SK-N-SH (cell line): ENCODE measurements at regions not wholly inside any gene's neighbourhood (a gene's known extent, or its start where the extent isn't known, plus 50 kb on each side); places are given as distances from the start of the nearest gene placed in this dataset.

Source experiments
- CTCF ChIA-PET: fragments of 300-600, 350-600 bp; formaldehyde crosslinking; extraction: SDS; loops from one replicate; lab custom pipeline; 2021; lab: Yijun Ruan, JAX
- POLR2A ChIA-PET: fragments of 350-600 bp; sonication (Branson Sonifier 250); formaldehyde crosslinking; extraction: SDS; loops from one replicate; lab custom pipeline; 2020; ENCODE audit warnings: antibody characterized with exemption, inconsistent platforms; lab: Yijun Ruan, JAX
- DNase-seq: peaks from one replicate; pipeline ENCODE4 v3.0.0; 2012
- H2AFZ ChIP-seq: fragments of 200-600 bp; sonication (generic); 2 replicates; pipeline ENCODE4 v1.8.1; 2016; ENCODE audit warnings: antibody characterized with exemption, mild to moderate bottlenecking, low read depth
- H3F3A ChIP-seq: fragments of 200-600 bp; sonication (generic); replicated peaks from 2 replicates; pipeline ENCODE3; 2016; ENCODE audit warnings: antibody characterized with exemption, mild to moderate bottlenecking; ENCODE audit not compliant: insufficient read depth
- H3K27ac ChIP-seq, 2 experiments: fragments of 200-500 bp in 1 of 2; fragments of 200-600 bp in 1 of 2; sonication (Bioruptor generic) in 1 of 2; sonication (generic), shearing (Covaris generic) in 1 of 2; 2 replicates each; pipeline versions ENCODE4 v1.5.1 to v1.6.1; 2014 to 2016; ENCODE audit warnings: low read depth in 2 of 2, inconsistent platforms in 1 of 2, low read length in 1 of 2, mild to moderate bottlenecking in 1 of 2, mixed read lengths in 1 of 2
- H3K27me3 ChIP-seq: fragments of 200-600 bp; sonication (generic), shearing (Covaris generic); 2 replicates; pipeline ENCODE4 v1.6.1; 2016; ENCODE audit warnings: mixed run types; ENCODE audit not compliant: insufficient read depth
- H3K36me3 ChIP-seq, 2 experiments: fragments of 200-500 bp in 1 of 2; fragments of 200-600 bp in 1 of 2; sonication (Bioruptor generic) in 1 of 2; sonication (generic) in 1 of 2; replicated peaks in 1 of 2; 2 replicates each; pipeline versions ENCODE3 to v1.5.1; 2014 to 2016; ENCODE audit warnings: low read length in 1 of 2, mild to moderate bottlenecking in 1 of 2; ENCODE audit not compliant: insufficient read depth in 2 of 2, control insufficient read depth in 1 of 2
- H3K4me1 ChIP-seq, 2 experiments: fragments of 200-500 bp in 1 of 2; fragments of 200-600 bp in 1 of 2; sonication (Bioruptor generic) in 1 of 2; sonication (generic), shearing (Covaris generic) in 1 of 2; 2 replicates each; pipeline versions ENCODE4 v1.5.1 to v1.6.1; 2014 to 2016; ENCODE audit warnings: low read depth in 1 of 2, low read length in 1 of 2, mixed run types in 1 of 2; ENCODE audit not compliant: insufficient read depth in 2 of 2, control insufficient read depth in 1 of 2
- H3K4me2 ChIP-seq: fragments of 200-600 bp; sonication (generic), shearing (Covaris generic); 2 replicates; pipeline ENCODE4 v1.6.1; 2017; ENCODE audit warnings: mixed run types
- H3K4me3 ChIP-seq, 2 experiments: fragments of 200-500 bp in 1 of 2; fragments of 200-600 bp in 1 of 2; sonication (Bioruptor generic) in 1 of 2; sonication (generic), shearing (Covaris generic) in 1 of 2; 2 replicates each; pipeline versions ENCODE4 v1.5.1 to v1.8.1; 2014 to 2016; ENCODE audit warnings: low read depth in 2 of 2, inconsistent platforms in 1 of 2, low read length in 1 of 2, mild to moderate bottlenecking in 1 of 2, mixed read lengths in 1 of 2, moderate library complexity in 1 of 2
- H3K79me2 ChIP-seq: fragments of 200-600 bp; sonication (generic); 2 replicates; pipeline ENCODE4 v1.8.1; 2017; ENCODE audit warnings: mild to moderate bottlenecking; ENCODE audit not compliant: insufficient read depth
- H3K9ac ChIP-seq: fragments of 200-600 bp; sonication (generic); 2 replicates; pipeline ENCODE4 v1.6.1; 2017; ENCODE audit warnings: mixed run types
- H3K9me2 ChIP-seq: fragments of 200-600 bp; sonication (generic); 2 replicates; pipeline ENCODE4 v1.6.1; 2017; ENCODE audit warnings: mixed run types
- H3K9me3 ChIP-seq: fragments of 200-600 bp; sonication (generic); 2 replicates; pipeline ENCODE4 v1.6.1; 2017; ENCODE audit warnings: mixed run types, mild to moderate bottlenecking, moderate library complexity
- H4K20me1 ChIP-seq: fragments of 200-600 bp; sonication (generic); 2 replicates; pipeline ENCODE4 v1.6.1; 2017; ENCODE audit warnings: mild to moderate bottlenecking, mixed run types; ENCODE audit not compliant: insufficient read depth
- JUND ChIP-seq: IDR thresholded peaks from 2 replicates; pipeline ENCODE4 v1.4.0; 2012
- MAX ChIP-seq: IDR thresholded peaks from 2 replicates; pipeline ENCODE4 v1.4.0; 2012; ENCODE audit warnings: low read depth
- NRF1 ChIP-seq: IDR thresholded peaks from 2 replicates; pipeline ENCODE4 v1.6.1; 2012; ENCODE audit warnings: low read depth, mild to moderate bottlenecking, low read length
- POLR2AphosphoS5 ChIP-seq: IDR thresholded peaks from 2 replicates; pipeline ENCODE4 v1.6.1; 2012; ENCODE audit warnings: low read depth, low read length
- RAD21 ChIP-seq: IDR thresholded peaks from 2 replicates; pipeline ENCODE4 v1.6.1; 2012; ENCODE audit warnings: mild to moderate bottlenecking, low read length
- RCOR1 ChIP-seq: fragments of 150-350 bp; IDR thresholded peaks from 2 replicates; pipeline ENCODE4 v1.6.1; 2017; ENCODE audit warnings: antibody characterized with exemption, low read length
- REST ChIP-seq: IDR thresholded peaks from 2 replicates; pipeline ENCODE4 v1.6.1; 2012; ENCODE audit warnings: mild to moderate bottlenecking, low read depth, low read length, moderate library complexity
- RFX5 ChIP-seq: IDR thresholded peaks from 2 replicates; pipeline ENCODE4 v1.6.1; 2012; ENCODE audit warnings: mild to moderate bottlenecking, improper control_type of control experiment, low read length
- TAF1 ChIP-seq: IDR thresholded peaks from 2 replicates; pipeline ENCODE4 v1.6.1; 2012; ENCODE audit warnings: low read depth, mild to moderate bottlenecking, low read length, moderate library complexity, borderline replicate concordance
- TCF12 ChIP-seq: IDR thresholded peaks from 2 replicates; pipeline ENCODE4 v1.4.0; 2012
- YY1 ChIP-seq: IDR thresholded peaks from 2 replicates; pipeline ENCODE4 v1.4.0; 2012; ENCODE audit warnings: low read depth, mild to moderate bottlenecking
- ZBTB33 ChIP-seq: IDR thresholded peaks from 2 replicates; pipeline ENCODE4 v1.4.0; 2012; ENCODE audit warnings: low read depth, borderline replicate concordance
- WGBS: methylation state at CpG from one replicate; pipeline ENCODE4 v1.1.6; 2017; ENCODE audit warnings: low lambda C conversion rate; 5-methylcytosine and 5-hydroxymethylcytosine counted together
- TF ChIP-seq, protein P1 (sequence below): fragments of 150-350 bp; IDR thresholded peaks from 2 replicates; pipeline ENCODE4 v1.6.1; 2017; ENCODE audit warnings: antibody characterized with exemption, low read length, low read depth, borderline replicate concordance
- TF ChIP-seq, protein P2 (sequence below): IDR thresholded peaks from 2 replicates; pipeline ENCODE4; 2012

DNA sequence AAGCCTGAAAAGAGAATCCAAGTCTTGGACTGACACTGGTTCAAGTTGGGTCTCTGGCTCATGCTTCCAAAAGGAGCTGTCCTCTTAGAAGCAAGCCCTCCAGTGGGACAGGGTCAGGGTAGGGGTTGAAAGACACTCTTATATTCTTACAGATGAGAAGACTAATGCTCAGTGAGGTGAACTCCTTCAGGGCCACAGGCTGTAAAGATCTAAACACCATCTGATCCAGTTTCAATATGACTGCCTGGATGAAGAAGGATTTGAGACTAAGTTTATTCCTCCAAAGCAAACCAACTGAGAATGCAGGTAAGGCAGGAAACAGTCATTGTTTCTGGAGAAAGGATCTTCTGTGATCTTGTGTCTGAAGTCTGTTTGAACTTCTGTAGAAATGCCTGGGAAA lies 99.0 kb upstream of the TAB2 start:
- ChIA-PET POLR2A (no interaction called here), CTCF (interaction anchor here (0.9 to 1.7 kb wide), 3 partner anchors 14 to 327 kb away, joined by 3 to 4 read pairs (median 3); partner anchors contain the start of gene PPIL4)
- Histone ChIP-seq H3K4me1 (no peaks in the 10 kb centered on the region; a peak in 1 of 4 replicates), H3K27ac (no peak overlapping the region), H3K4me3 (no peak overlapping the region), H3K9ac (no peak overlapping the region), H3K79me2 (no peaks in the 10 kb centered on the region), H4K20me1 (no peaks in the 10 kb centered on the region), H3K36me3 (peaks cover 0 to 3% of the 10 kb centered on the region in 2 experiments), H2AFZ (no peak overlapping the region), H3K27me3 (no peaks in the 10 kb centered on the region), H3K4me2 (no peak overlapping the region), H3K9me2 (no peaks in the 10 kb centered on the region), H3K9me3 (no peaks in the 10 kb centered on the region), H3F3A (no peaks in the 10 kb centered on the region)
- TF ChIP-seq POLR2AphosphoS5, result no peak
- no peak for TF ChIP-seq TCF12
- TF ChIP-seq REST, result no peak
- TF ChIP-seq RAD21, result no peak
- no peak for TF ChIP-seq ZBTB33
- TF ChIP-seq RFX5, result no peak
- TF ChIP-seq TAF1, result no peak
- TF ChIP-seq RCOR1, result no peak
- no peak for DNase-seq

- Histone ChIP-seq H3K4me2 (no peak overlapping the region), H2AFZ (no peak overlapping the region), H3K9me2 (no peaks in the 10 kb centered on the region), H3K27ac (no peak overlapping the region), H3K4me1 (peaks cover 0 to under 1% of the 10 kb centered on the region in 2 experiments; a peak in 2 of 4 replicates), H3K27me3 (no peaks in the 10 kb centered on the region), H3K4me3 (no peak overlapping the region), H3K9me3 (no peaks in the 10 kb centered on the region), H3K79me2 (no peaks in the 10 kb centered on the region), H3F3A (no peaks in the 10 kb centered on the region), H4K20me1 (no peaks in the 10 kb centered on the region), H3K9ac (no peak overlapping the region), H3K36me3 (peaks cover 0 to 3% of the 10 kb centered on the region in 2 experiments)
- TF ChIP-seq POLR2AphosphoS5, result no peak
- no peak for TF ChIP-seq NRF1
- no peak for TF ChIP-seq YY1
- no peak for TF ChIP-seq TAF1
- no peak for TF ChIP-seq RFX5
- TF ChIP-seq, protein P1, sequence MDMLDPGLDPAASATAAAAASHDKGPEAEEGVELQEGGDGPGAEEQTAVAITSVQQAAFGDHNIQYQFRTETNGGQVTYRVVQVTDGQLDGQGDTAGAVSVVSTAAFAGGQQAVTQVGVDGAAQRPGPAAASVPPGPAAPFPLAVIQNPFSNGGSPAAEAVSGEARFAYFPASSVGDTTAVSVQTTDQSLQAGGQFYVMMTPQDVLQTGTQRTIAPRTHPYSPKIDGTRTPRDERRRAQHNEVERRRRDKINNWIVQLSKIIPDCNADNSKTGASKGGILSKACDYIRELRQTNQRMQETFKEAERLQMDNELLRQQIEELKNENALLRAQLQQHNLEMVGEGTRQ, result no peak
- TF ChIP-seq REST, result no peak
- no peak for TF ChIP-seq MAX
- TF ChIP-seq, protein P2, sequence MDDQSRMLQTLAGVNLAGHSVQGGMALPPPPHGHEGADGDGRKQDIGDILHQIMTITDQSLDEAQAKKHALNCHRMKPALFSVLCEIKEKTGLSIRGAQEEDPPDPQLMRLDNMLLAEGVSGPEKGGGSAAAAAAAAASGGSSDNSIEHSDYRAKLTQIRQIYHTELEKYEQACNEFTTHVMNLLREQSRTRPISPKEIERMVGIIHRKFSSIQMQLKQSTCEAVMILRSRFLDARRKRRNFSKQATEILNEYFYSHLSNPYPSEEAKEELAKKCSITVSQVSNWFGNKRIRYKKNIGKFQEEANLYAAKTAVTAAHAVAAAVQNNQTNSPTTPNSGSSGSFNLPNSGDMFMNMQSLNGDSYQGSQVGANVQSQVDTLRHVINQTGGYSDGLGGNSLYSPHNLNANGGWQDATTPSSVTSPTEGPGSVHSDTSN, result no peak
- TF ChIP-seq JUND, result no peak
- no peak for DNase-seq
- CTCF ChIA-PET, result interaction anchor here (1.2 kb wide), 1 partner anchor 13 kb away, joined by 3 read pairs; no protein-coding TSS in a partner anchor
- WGBS, result 92% methylated on average over 2 of the region's 2 CpGs
- POLR2A ChIA-PET, result no interaction called here
Observed at GRCh38 chr6:149218915-149219314, 98.6 kb upstream of the TAB2 start.
